ENCODE measurements at regions not wholly inside any gene's neighbourhood (a gene's known extent, or its start where the extent isn't known, plus 50 kb on each side); places are given as distances from the start of the nearest gene placed in this dataset.

- WGBS, 2 donors = 80 to 84% methylated on average over 4 of the region's 4 CpGs
- intact Hi-C loops (cut with DNase I; ENCODE audit: low total_unique reads) = no loop called here
- no peak for DNase-seq (ENCODE audit: low spot score in 2 of 2)
- TF ChIP-seq POLR2A (IDR thresholded peaks at IDR 0.05) = no peak
- TF ChIP-seq, protein P1, sequence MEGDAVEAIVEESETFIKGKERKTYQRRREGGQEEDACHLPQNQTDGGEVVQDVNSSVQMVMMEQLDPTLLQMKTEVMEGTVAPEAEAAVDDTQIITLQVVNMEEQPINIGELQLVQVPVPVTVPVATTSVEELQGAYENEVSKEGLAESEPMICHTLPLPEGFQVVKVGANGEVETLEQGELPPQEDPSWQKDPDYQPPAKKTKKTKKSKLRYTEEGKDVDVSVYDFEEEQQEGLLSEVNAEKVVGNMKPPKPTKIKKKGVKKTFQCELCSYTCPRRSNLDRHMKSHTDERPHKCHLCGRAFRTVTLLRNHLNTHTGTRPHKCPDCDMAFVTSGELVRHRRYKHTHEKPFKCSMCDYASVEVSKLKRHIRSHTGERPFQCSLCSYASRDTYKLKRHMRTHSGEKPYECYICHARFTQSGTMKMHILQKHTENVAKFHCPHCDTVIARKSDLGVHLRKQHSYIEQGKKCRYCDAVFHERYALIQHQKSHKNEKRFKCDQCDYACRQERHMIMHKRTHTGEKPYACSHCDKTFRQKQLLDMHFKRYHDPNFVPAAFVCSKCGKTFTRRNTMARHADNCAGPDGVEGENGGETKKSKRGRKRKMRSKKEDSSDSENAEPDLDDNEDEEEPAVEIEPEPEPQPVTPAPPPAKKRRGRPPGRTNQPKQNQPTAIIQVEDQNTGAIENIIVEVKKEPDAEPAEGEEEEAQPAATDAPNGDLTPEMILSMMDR (IDR thresholded peaks at IDR 0.05) = no peak
- H3K4me3 ChIP-seq (ENCODE audit: low read depth, poor library complexity, severe bottlenecking) = no peak overlapping the region
Observed at GRCh38 chr3:168473334-168473890, 377.7 kb upstream of the GOLIM4 start.

DNA sequence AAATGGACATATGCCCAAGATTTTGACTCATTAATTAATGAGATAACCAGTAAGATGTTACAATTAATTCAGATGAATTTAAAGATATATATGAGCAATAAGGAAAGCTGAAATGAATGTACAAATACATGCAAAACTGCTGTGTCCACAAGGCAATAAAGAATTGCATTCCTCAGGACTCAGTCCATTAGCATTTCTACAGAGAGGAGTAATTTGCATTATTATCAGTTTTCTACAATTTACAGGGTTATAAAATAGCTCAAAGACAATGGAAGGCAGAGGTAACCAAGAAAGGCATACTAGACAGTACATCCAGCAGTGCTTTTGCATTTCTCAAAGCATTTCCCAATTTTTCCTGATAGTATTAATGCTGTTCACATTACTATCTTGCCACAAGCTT lies 377.1 kb upstream of the GOLIM4 start:
- no peak for DNase-seq (ENCODE audit: low spot score in 2 of 2)
- no peak overlapping the region for H3K4me3 ChIP-seq (ENCODE audit: low read depth, poor library complexity, severe bottlenecking)
- intact Hi-C loops (cut with DNase I; ENCODE audit: low total_unique reads) = no loop called here
- no peak for TF ChIP-seq POLR2A (IDR thresholded peaks at IDR 0.05)
- TF ChIP-seq, protein P1 (IDR thresholded peaks at IDR 0.05) = no peak

GRCh38 chr3:168470380-168470779 lies 374.7 kb upstream of the GOLIM4 start:
- no peak overlapping the region for H3K4me3 ChIP-seq (ENCODE audit: low read depth, poor library complexity, severe bottlenecking)
- 78 to 83% methylated on average over 4 of the region's 4 CpGs for WGBS, 2 donors
- intact Hi-C loops (cut with DNase I; ENCODE audit: low total_unique reads) = no loop called here
- DNase-seq (ENCODE audit: low spot score in 2 of 2) = no peak
- no peak for TF ChIP-seq POLR2A (IDR thresholded peaks at IDR 0.05)
- TF ChIP-seq, protein P1 (IDR thresholded peaks at IDR 0.05) = no peak

DNA sequence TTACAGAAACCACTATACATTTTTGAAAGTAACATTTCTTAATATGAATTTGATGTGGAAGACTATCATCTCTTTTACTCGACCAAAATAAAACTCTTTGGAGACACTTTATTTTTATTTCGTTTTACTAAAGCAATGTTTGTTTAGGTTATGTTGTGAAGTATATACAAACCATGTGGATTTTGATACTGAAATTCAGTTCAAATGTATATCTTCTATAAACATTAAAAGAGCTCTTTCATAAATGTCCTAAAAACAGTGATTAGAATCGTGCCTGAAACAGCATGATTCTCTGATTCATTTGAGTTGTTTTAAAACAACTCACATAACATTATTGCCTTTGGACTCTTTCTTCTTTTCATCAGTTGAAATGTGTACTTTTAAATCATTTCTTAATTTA lies 373.7 kb upstream of the GOLIM4 start:
- 79 to 81% methylated on average over 3 of the region's 3 CpGs for WGBS, 2 donors
- no peak for TF ChIP-seq POLR2A (IDR thresholded peaks at IDR 0.05)
- TF ChIP-seq, protein P1 (IDR thresholded peaks at IDR 0.05) = no peak

GRCh38 chr3:168467115-168467714 lies 371.5 kb upstream of the GOLIM4 start:
- intact Hi-C loops (cut with DNase I; ENCODE audit: low total_unique reads) = no loop called here
- TF ChIP-seq, protein P1 (IDR thresholded peaks at IDR 0.05) = no peak
- no peak for TF ChIP-seq POLR2A (IDR thresholded peaks at IDR 0.05)
- no peak for DNase-seq (ENCODE audit: low spot score in 2 of 2)
- no peak overlapping the region for H3K4me3 ChIP-seq (ENCODE audit: low read depth, poor library complexity, severe bottlenecking)
- 67 to 68% methylated on average over 6 of the region's 6 CpGs for WGBS, 2 donors

More for the DNA sequence above, 373.7 kb upstream of the GOLIM4 start:
- H3K4me3 ChIP-seq (ENCODE audit: low read depth, poor library complexity, severe bottlenecking) = no peak overlapping the region
- no peak for DNase-seq (ENCODE audit: low spot score in 2 of 2)
- intact Hi-C loops (cut with DNase I; ENCODE audit: low total_unique reads) = no loop called here

- H3K4me3 ChIP-seq (ENCODE audit: low read depth, poor library complexity, severe bottlenecking) = no peak overlapping the region
- no peak for DNase-seq (ENCODE audit: low spot score in 2 of 2)
- TF ChIP-seq, protein P1 (IDR thresholded peaks at IDR 0.05) = no peak
- no peak for TF ChIP-seq POLR2A (IDR thresholded peaks at IDR 0.05)
- intact Hi-C loops (cut with DNase I; ENCODE audit: low total_unique reads) = no loop called here
Observed at GRCh38 chr3:168461793-168462192, 366.1 kb upstream of the GOLIM4 start.
